ENCODE measurements at regions not wholly inside any gene's neighbourhood (a gene's known extent, or its start where the extent isn't known, plus 50 kb on each side); places are given as distances from the start of the nearest gene placed in this dataset.

DNA sequence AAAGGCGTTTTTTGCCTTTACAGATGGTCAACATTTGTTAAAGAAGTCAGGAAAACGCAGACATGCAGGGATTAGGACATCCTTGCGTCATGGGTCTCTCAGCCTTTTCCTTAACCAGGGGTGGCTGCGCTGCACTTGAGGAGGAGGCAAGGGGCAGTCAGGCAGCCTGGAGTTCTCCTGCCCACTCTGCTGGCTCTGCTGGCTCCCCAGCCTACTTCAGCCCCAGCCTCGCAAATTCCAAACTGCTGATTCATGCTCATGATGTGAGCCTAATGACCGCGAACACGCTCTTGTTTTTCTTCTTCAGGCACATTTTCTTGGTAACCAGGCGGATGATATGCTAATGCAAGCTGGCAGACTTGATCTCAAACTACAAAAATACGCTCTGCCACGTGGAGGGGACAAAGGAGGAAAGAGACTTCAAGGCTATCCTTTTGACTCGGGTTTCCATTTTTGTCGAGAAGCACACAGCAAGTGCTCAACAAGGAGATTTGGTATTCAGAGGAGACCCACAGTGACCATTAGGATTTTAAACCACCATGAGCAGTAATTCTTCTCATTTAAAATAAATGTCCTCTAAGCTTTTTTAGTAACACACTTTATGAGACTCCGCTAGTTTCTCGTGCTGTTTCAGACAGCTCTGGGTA is 290.3 kb upstream of the STXBP5 start:
- TF ChIP-seq, protein P1, sequence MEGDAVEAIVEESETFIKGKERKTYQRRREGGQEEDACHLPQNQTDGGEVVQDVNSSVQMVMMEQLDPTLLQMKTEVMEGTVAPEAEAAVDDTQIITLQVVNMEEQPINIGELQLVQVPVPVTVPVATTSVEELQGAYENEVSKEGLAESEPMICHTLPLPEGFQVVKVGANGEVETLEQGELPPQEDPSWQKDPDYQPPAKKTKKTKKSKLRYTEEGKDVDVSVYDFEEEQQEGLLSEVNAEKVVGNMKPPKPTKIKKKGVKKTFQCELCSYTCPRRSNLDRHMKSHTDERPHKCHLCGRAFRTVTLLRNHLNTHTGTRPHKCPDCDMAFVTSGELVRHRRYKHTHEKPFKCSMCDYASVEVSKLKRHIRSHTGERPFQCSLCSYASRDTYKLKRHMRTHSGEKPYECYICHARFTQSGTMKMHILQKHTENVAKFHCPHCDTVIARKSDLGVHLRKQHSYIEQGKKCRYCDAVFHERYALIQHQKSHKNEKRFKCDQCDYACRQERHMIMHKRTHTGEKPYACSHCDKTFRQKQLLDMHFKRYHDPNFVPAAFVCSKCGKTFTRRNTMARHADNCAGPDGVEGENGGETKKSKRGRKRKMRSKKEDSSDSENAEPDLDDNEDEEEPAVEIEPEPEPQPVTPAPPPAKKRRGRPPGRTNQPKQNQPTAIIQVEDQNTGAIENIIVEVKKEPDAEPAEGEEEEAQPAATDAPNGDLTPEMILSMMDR (IDR thresholded peaks at IDR 0.05; ENCODE audit: low read length) = no peak
- no peak for TF ChIP-seq EZH2 (optimal IDR thresholded peaks at IDR 0.05; ENCODE audit: low read depth, low read length)

Measured in MM.1S (cell line).